HepG2 (cell line): ENCODE measurements at regions not wholly inside any gene's neighbourhood (a gene's known extent, or its start where the extent isn't known, plus 50 kb on each side); places are given as distances from the start of the nearest gene placed in this dataset.

Experiments used
- ATAC-seq: fragments of 200-7000 bp; cut with Tn5 transposase; 3 replicates; pipeline ENCODE4 v1.9.1; 2020; ENCODE audit warnings: mild to moderate bottlenecking, moderate library complexity
- BruUV-seq: library from RNA; stranded (reverse); fragments of 400-500 nt; replicated peaks from 2 replicates; lab custom pipeline; 2021; lab: Mats Ljungman, UMichigan
- CTCF ChIA-PET: fragments of 300-600 bp; formaldehyde crosslinking; extraction: SDS; loops from one replicate; lab custom pipeline; 2021; ENCODE audit warnings: low total read pairs, inconsistent platforms, low intra/inter-chr PET ratio; lab: Yijun Ruan, JAX
- POLR2A ChIA-PET: fragments of 350-600 bp; sonication (Branson Sonifier 250); formaldehyde crosslinking; loops from one replicate; lab custom pipeline; 2020; ENCODE audit warnings: antibody characterized with exemption, inconsistent platforms; lab: Yijun Ruan, JAX
- DNase-seq: peaks from one replicate; pipeline ENCODE4 v3.0.0-alpha.2; 2015; ENCODE audit warnings: low spot score
- FAIRE-seq: peaks from 3 replicates; lab custom pipeline; 2011; peaks lifted over from hg19 to GRCh38; lab: Jason Lieb, UNC
- H2AFZ ChIP-seq: one replicate; pipeline ENCODE4 v1.6.1; 2011; ENCODE audit warnings: low read length, inconsistent platforms
- H3K27ac ChIP-seq: fragments of 300-600 bp; 3 replicates; pipeline ENCODE4 v1.8.0; 2011; ENCODE audit warnings: mixed run types, mild to moderate bottlenecking, mixed read lengths, low read length, inconsistent platforms; ENCODE audit not compliant: insufficient read depth; ENCODE audit errors: extremely low read length
- H3K27me3 ChIP-seq, 2 experiments: fragments of 200-600 bp in 1 of 2; 2 replicates in 1 of 2; 3 replicates in 1 of 2; pipeline versions ENCODE4 v1.6.0 to v1.8.0; 2011; ENCODE audit warnings: low read length in 2 of 2, mild to moderate bottlenecking in 2 of 2, moderate library complexity in 2 of 2, inconsistent platforms in 1 of 2; ENCODE audit not compliant: insufficient read depth in 2 of 2, control insufficient read depth in 1 of 2
- H3K36me3 ChIP-seq, 2 experiments: fragments of 200-600 bp in 1 of 2; replicated peaks in 1 of 2; 2 replicates in 1 of 2; 3 replicates in 1 of 2; pipeline versions ENCODE4 v1.5.1 to v1.8.0; 2011; ENCODE audit warnings: low read length in 2 of 2, inconsistent platforms in 1 of 2; ENCODE audit not compliant: insufficient read depth in 2 of 2, control insufficient read depth in 1 of 2
- H3K4me1 ChIP-seq: 2 replicates; pipeline ENCODE4 v1.5.1; 2012; ENCODE audit warnings: low read length, inconsistent platforms; ENCODE audit not compliant: insufficient read depth
- H3K4me2 ChIP-seq: 2 replicates; pipeline ENCODE4 v1.6.0; 2011; ENCODE audit warnings: low read depth, low read length, inconsistent platforms
- H3K4me3 ChIP-seq, 3 experiments: fragments of 200-600 bp in 1 of 3; sonication (generic), shearing (Covaris generic) in 1 of 3; replicated peaks in 1 of 3; 2 replicates each; pipeline ENCODE4 v1.5.1; 2011 to 2016; ENCODE audit warnings: low read length in 3 of 3, inconsistent platforms in 2 of 3, low read depth in 2 of 3, mild to moderate bottlenecking in 2 of 3, control low read depth in 1 of 3, mixed read lengths in 1 of 3; ENCODE audit not compliant: insufficient read depth in 1 of 3
- H3K79me2 ChIP-seq: one replicate; pipeline ENCODE4 v1.6.1; 2011; ENCODE audit warnings: low read length, inconsistent platforms; ENCODE audit not compliant: insufficient read depth
- H3K9ac ChIP-seq: 2 replicates; pipeline ENCODE4 v1.6.0; 2011; ENCODE audit warnings: mild to moderate bottlenecking, low read depth, low read length, inconsistent platforms; ENCODE audit not compliant: insufficient read depth
- H3K9me3 ChIP-seq: 2 replicates; pipeline ENCODE4 v1.5.1; 2012; ENCODE audit warnings: mild to moderate bottlenecking, low read length
- H4K20me1 ChIP-seq: 2 replicates; pipeline ENCODE4 v1.6.0; 2011; ENCODE audit warnings: inconsistent platforms, mild to moderate bottlenecking, low read length, moderate library complexity; ENCODE audit not compliant: insufficient read depth
- BATF2 ChIP-seq: sonication (generic); formaldehyde crosslinking; IDR thresholded peaks from 2 replicates; pipeline ENCODE4 v1.8.0; 2022; ENCODE audit warnings: mild to moderate bottlenecking, missing genetic modification reagents, moderate library complexity
- EED ChIP-seq: sonication (generic); formaldehyde crosslinking; IDR thresholded peaks from 2 replicates; pipeline ENCODE4 v1.5.0; 2020; ENCODE audit warnings: mild to moderate bottlenecking, missing genetic modification reagents
- EHMT2 ChIP-seq: fragments of 200-600 bp; sonication (generic); IDR thresholded peaks from 2 replicates; pipeline ENCODE4 v1.7.0; 2017; ENCODE audit warnings: antibody characterized with exemption, low read depth, low read length, borderline replicate concordance
- FOSL1 ChIP-seq: sonication (generic); formaldehyde crosslinking; IDR thresholded peaks from 2 replicates; pipeline ENCODE4 v1.9.0; 2021; ENCODE audit warnings: missing genetic modification reagents, borderline replicate concordance
- FOXC1 ChIP-seq: sonication (generic); formaldehyde crosslinking; IDR thresholded peaks from 2 replicates; pipeline ENCODE4 v1.8.0; 2022; ENCODE audit warnings: mild to moderate bottlenecking, missing genetic modification reagents, borderline replicate concordance
- HES4 ChIP-seq: sonication (generic); formaldehyde crosslinking; IDR thresholded peaks from 2 replicates; pipeline ENCODE4 v1.9.0; 2021; ENCODE audit warnings: mild to moderate bottlenecking, missing genetic modification reagents, borderline replicate concordance
- KDM2A ChIP-seq: sonication (generic); formaldehyde crosslinking; IDR thresholded peaks from 2 replicates; pipeline ENCODE4 v1.4.0; 2020; ENCODE audit warnings: low read depth, missing genetic modification reagents, borderline replicate concordance
- MIER2 ChIP-seq: IDR thresholded peaks from 2 replicates; pipeline ENCODE4 v1.6.1; 2016; ENCODE audit warnings: missing biosample characterization, missing genetic modification reagents
- NR2C2 ChIP-seq: sonication (generic); formaldehyde crosslinking; IDR thresholded peaks from 2 replicates; pipeline ENCODE4 v1.4.0; 2020; ENCODE audit warnings: missing genetic modification reagents, mild to moderate bottlenecking, moderate library complexity, borderline replicate concordance
- PCBP1 ChIP-seq: fragments of 200-400 bp; formaldehyde crosslinking; IDR thresholded peaks from 2 replicates; pipeline ENCODE4 v1.6.1; 2017; ENCODE audit warnings: mild to moderate bottlenecking, low read depth, low read length, borderline replicate concordance
- SYNCRIP ChIP-seq: fragments of 200-400 bp; formaldehyde crosslinking; IDR thresholded peaks from 2 replicates; pipeline ENCODE4 v1.6.1; 2018; ENCODE audit warnings: mild to moderate bottlenecking, low read depth, low read length; ENCODE audit not compliant: insufficient read depth
- THAP9 ChIP-seq: sonication (generic); formaldehyde crosslinking; IDR thresholded peaks from 2 replicates; pipeline ENCODE4; 2020; ENCODE audit warnings: missing genetic modification reagents, mild to moderate bottlenecking, borderline replicate concordance
- TMF1 ChIP-seq: sonication (generic); formaldehyde crosslinking; IDR thresholded peaks from 2 replicates; pipeline ENCODE4 v1.8.1; 2022; ENCODE audit warnings: low read depth, missing genetic modification reagents
- U2AF2 ChIP-seq: fragments of 200-400 bp; formaldehyde crosslinking; IDR thresholded peaks from 2 replicates; pipeline ENCODE4 v1.6.1; 2017; ENCODE audit warnings: low read depth, mild to moderate bottlenecking, low read length
- ZFYVE20 ChIP-seq: sonication (generic); formaldehyde crosslinking; IDR thresholded peaks from 2 replicates; pipeline ENCODE4 v1.8.0; 2023; ENCODE audit warnings: low read depth, mild to moderate bottlenecking, moderate library complexity, missing genetic modification reagents, borderline replicate concordance
- ZNF431 ChIP-seq: sonication (generic); formaldehyde crosslinking; IDR thresholded peaks from 2 replicates; pipeline ENCODE4 v1.9.0; 2022; ENCODE audit warnings: missing genetic modification reagents, low read depth, mild to moderate bottlenecking, borderline replicate concordance
- ZNF678 ChIP-seq: sonication (generic); formaldehyde crosslinking; IDR thresholded peaks from 2 replicates; pipeline ENCODE4 v1.4.0; 2020; ENCODE audit warnings: mild to moderate bottlenecking, missing genetic modification reagents
- ZNF781 ChIP-seq: sonication (generic); formaldehyde crosslinking; IDR thresholded peaks from 2 replicates; pipeline ENCODE4 v1.5.1; 2020; ENCODE audit warnings: borderline replicate concordance, mild to moderate bottlenecking, missing genetic modification reagents; ENCODE audit errors: not compliant biosample characterization
- ZNF792 ChIP-seq: IDR thresholded peaks from 2 replicates; pipeline ENCODE4 v1.6.1; 2016
- ZSCAN22 ChIP-seq: sonication (generic); formaldehyde crosslinking; IDR thresholded peaks from 2 replicates; pipeline ENCODE4 v1.4.0; 2020; ENCODE audit warnings: mild to moderate bottlenecking, missing genetic modification reagents
- WGBS: methylation state at CpG from one replicate; pipeline ENCODE4 v1.1.6; 2017; ENCODE audit warnings: low lambda C conversion rate; 5-methylcytosine and 5-hydroxymethylcytosine counted together
- in situ Hi-C: cut with HindIII; loops from 2 replicates; pipeline ENCODE4 v1.10.0; 2017; ENCODE audit warnings: low pct_unique_long_range_greater_than_20kb; ENCODE audit not compliant: extremely low pct_ligation_motif_present
- intact Hi-C: fragments of 100-400 bp; cut with micrococcal nuclease; formaldehyde crosslinking; loops from one replicate; pipeline ENCODE4 v1.10.0; 2022; ENCODE audit not compliant: unreplicated experiment
- TF ChIP-seq, protein P1 (sequence below): sonication (generic); formaldehyde crosslinking; IDR thresholded peaks from 2 replicates; pipeline ENCODE4 v1.4.0; 2020; ENCODE audit warnings: mild to moderate bottlenecking, missing genetic modification reagents

- TF ChIP-seq NR2C2 (CRISPR knock-in tag) (no peak), ZNF678 (CRISPR knock-in tag) (no peak), EED (CRISPR knock-in tag) (no peak), TMF1 (CRISPR knock-in tag) (no peak), SYNCRIP (no peak), ZNF792 (CRISPR knock-in tag) (no peak), ZSCAN22 (CRISPR knock-in tag) (no peak), MIER2 (no peak)
- TF ChIP-seq, all 625 proteins: peak for 0
Observed at GRCh38 chr2:11968521-11968920, 222.1 kb downstream of the LPIN1 start (continued).

GRCh38 chr2:11969774-11970173, 223.3 kb downstream of the LPIN1 start:
- 2% methylated on average over 1 of the region's 1 CpG for WGBS
- TF ChIP-seq HES4 (CRISPR knock-in tag) (no peak), ZFYVE20 (no peak), THAP9 (CRISPR knock-in tag) (no peak), BATF2 (CRISPR knock-in tag) (no peak), ZNF431 (CRISPR knock-in tag) (no peak), KDM2A (CRISPR knock-in tag) (no peak), FOXC1 (CRISPR knock-in tag) (no peak), PCBP1 (no peak), ZNF781 (CRISPR knock-in tag) (no peak), MIER2 (no peak), U2AF2 (no peak), FOSL1 (no peak), EHMT2 (no peak)
- TF ChIP-seq, protein P1, sequence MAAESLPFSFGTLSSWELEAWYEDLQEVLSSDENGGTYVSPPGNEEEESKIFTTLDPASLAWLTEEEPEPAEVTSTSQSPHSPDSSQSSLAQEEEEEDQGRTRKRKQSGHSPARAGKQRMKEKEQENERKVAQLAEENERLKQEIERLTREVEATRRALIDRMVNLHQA: no peak

More at GRCh38 chr2:11969774-11970173, 223.3 kb downstream of the LPIN1 start:
- Histone ChIP-seq H3K4me1 (no peaks in the 10 kb centered on the region), H4K20me1 (no peaks in the 10 kb centered on the region), H3K27ac (no peak overlapping the region), H3K4me3 (no peak overlapping the region), H3K36me3 (no peaks in the 10 kb centered on the region), H2AFZ (no peak overlapping the region), H3K9ac (no peak overlapping the region), H3K27me3 (0 out of 5 replicates have a peak, but pooled peaks cover 0 to 3% of the 10 kb centered on the region in 2 experiments), H3K4me2 (no peak overlapping the region), H3K79me2 (no peaks in the 10 kb centered on the region), H3K9me3 (peaks cover 7% of the 10 kb centered on the region; the same call in 1 of the 2 replicates)
- in situ Hi-C loops (no loop called here), intact Hi-C loops (no loop called here)
- FAIRE-seq (no peak), DNase-seq (no peak), ATAC-seq (no peak)
- BruUV-seq: no TSS peak
- ChIA-PET CTCF (no interaction called here), POLR2A (no interaction called here)
